ENCODE measurements at regions not wholly inside any gene's neighbourhood (a gene's known extent, or its start where the extent isn't known, plus 50 kb on each side); places are given as distances from the start of the nearest gene placed in this dataset.
A peak's percentile ranks its signal among the peaks of the same experiment; 100 is the strongest.

DNA sequence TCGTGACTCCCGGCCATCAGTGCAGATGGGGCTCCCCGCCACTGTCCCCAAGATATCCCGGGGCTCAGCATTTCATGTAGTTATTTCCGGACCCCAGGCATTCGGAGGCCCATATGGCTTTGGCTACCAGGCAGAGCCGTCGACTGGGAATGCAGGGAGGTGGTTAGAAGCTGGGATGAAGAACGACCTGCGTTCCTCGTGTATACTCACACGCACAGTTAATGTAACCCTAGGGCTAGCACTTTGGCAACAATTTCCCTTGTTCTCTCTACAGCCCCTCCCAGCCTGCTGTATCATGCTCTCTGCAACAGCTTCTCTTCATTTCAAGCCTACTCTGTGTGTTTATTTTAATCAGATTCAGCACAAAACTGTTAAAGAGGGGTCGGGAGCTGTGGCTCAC is 240.4 kb downstream of the MYLK4 start:
- TF ChIP-seq, protein P1, sequence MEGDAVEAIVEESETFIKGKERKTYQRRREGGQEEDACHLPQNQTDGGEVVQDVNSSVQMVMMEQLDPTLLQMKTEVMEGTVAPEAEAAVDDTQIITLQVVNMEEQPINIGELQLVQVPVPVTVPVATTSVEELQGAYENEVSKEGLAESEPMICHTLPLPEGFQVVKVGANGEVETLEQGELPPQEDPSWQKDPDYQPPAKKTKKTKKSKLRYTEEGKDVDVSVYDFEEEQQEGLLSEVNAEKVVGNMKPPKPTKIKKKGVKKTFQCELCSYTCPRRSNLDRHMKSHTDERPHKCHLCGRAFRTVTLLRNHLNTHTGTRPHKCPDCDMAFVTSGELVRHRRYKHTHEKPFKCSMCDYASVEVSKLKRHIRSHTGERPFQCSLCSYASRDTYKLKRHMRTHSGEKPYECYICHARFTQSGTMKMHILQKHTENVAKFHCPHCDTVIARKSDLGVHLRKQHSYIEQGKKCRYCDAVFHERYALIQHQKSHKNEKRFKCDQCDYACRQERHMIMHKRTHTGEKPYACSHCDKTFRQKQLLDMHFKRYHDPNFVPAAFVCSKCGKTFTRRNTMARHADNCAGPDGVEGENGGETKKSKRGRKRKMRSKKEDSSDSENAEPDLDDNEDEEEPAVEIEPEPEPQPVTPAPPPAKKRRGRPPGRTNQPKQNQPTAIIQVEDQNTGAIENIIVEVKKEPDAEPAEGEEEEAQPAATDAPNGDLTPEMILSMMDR (IDR thresholded peaks at IDR 0.05): no peak
- ATAC-seq: no peak
- intact Hi-C loops (cut with DNase I): no loop called here
- H3K27ac ChIP-seq: no peak overlapping the region
- DNase-seq: peak in 1 of 4 donors; percentile 35
- no peak overlapping the region for H3K4me3 ChIP-seq
- no peaks in the 10 kb centered on the region for H3K36me3 ChIP-seq
- peaks cover 0 to 47% of the 10 kb centered on the region in 2 donors for H3K27me3 ChIP-seq
- no peaks in the 10 kb centered on the region for H3K9me3 ChIP-seq
- peaks cover 0 to 13% of the 10 kb centered on the region in 2 donors for H3K4me1 ChIP-seq

DNA sequence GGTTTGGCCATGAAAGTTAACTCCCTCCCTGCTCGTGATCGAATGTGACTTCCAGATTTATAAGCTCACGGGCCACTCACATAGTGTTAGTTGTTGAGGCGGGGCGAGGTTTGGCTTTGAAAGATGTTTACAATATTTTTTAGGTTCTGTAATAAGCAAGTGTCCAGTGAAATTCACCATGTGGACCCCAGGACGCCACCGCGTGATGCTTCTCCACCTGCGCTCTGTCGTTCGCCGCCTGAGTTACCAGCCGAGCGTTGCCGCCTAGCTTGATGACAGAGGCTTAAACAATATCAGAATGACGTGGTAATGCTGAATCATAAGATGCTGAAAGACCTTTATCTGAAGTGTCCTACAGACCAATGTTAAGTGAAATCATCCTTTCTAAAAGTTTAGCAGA is 241.0 kb downstream of the MYLK4 start:
- Histone ChIP-seq H3K36me3 (no peaks in the 10 kb centered on the region), H3K4me3 (peak overlapping the region in 1 of 2 donors; percentile 0), H3K4me1 (peaks cover 0 to 14% of the 10 kb centered on the region in 2 donors), H3K27me3 (peaks cover 0 to 48% of the 10 kb centered on the region in 2 donors), H3K9me3 (no peaks in the 10 kb centered on the region), H3K27ac (no peak overlapping the region)
- TF ChIP-seq, protein P1 (IDR thresholded peaks at IDR 0.05): no peak
- intact Hi-C loops (cut with DNase I): no loop called here
- no peak for ATAC-seq
- DNase-seq: peak in 2 of 4 donors; percentile 76 to 77

DNA sequence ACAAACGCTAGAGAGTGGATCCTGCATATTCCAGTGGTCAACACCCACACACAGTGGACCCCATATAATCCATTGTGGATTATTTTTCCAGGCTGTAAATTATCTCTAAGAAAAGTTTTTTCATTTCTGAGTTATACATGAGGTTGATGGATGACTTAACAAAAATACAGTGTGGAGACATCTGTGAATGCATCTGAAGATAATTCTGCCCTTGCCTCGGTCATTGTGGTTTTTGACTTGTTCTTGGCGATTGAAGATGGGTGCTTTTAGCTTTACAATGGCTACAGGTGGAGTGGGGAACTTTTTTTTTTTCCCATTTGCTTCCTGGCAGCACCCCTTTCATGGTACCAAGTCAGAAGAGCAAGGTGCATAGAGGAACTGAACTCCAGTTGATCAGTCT is 242.7 kb downstream of the MYLK4 start:
- peaks cover 0 to 27% of the 10 kb centered on the region in 2 donors for H3K4me1 ChIP-seq
- ATAC-seq: no peak
- H3K9me3 ChIP-seq: no peaks in the 10 kb centered on the region
- peaks cover 0 to 48% of the 10 kb centered on the region in 2 donors for H3K27me3 ChIP-seq
- TF ChIP-seq, protein P1 (IDR thresholded peaks at IDR 0.05): no peak
- no peak for DNase-seq
- H3K36me3 ChIP-seq: no peaks in the 10 kb centered on the region
- intact Hi-C loops (cut with DNase I): no loop called here
- H3K4me3 ChIP-seq: no peak overlapping the region
- no peak overlapping the region for H3K27ac ChIP-seq

DNA sequence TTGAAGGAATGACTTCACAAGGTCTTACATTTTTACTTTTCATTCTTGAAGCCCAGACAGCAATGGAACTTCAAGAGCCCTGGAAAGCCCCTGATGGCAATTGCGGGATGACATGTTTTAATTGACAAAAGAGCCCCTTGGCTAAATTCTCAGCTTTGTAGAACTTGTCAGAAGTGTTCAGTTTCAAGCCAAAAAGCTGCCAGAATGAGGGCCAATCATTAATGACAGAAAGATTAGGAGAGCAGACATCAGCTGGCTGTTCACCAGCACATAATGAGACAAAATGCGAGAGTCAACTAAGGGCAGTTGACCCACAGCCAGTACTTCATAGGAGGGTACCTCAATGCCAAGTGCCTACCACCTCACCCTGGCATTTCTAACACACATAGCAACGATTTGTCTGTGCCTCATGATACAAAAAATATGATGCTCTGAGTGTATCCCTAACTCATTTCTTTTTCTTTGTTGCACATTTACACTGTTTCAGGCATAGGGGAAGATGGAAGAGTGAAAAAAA is 243.1 kb downstream of the MYLK4 start:
- H3K36me3 ChIP-seq: no peaks in the 10 kb centered on the region
- DNase-seq (peak in 1 of 4 donors; percentile 19), ATAC-seq (no peak)
- H3K4me1 ChIP-seq: peaks cover 0 to 31% of the 10 kb centered on the region in 2 donors
- H3K9me3 ChIP-seq: no peaks in the 10 kb centered on the region
- TF ChIP-seq, protein P1 (IDR thresholded peaks at IDR 0.05): no peak
- intact Hi-C loops (cut with DNase I): no loop called here
- H3K27ac ChIP-seq: no peak overlapping the region
- no peak overlapping the region for H3K4me3 ChIP-seq
- peaks cover 0 to 48% of the 10 kb centered on the region in 2 donors for H3K27me3 ChIP-seq

DNA sequence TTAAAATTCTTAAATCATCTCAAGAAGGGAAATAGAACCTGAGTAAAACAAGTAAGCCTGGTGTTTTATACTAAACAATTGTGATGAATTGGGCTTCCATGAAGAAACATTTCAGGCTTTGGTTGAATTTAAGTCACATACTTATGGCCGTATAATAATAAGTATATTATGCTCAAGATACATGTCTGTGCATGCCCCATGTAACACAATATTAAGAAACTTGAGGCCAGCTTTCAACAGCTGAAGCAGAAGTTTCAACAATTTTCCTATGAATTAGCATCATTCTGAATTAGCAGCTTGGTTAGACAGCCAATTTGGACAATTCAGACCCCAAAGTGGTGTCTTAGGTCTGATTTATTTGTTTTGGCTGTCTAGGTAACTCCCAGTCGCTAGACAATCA is 243.7 kb downstream of the MYLK4 start:
- intact Hi-C loops (cut with DNase I): no loop called here
- DNase-seq: peak in 1 of 4 donors; percentile 19
- Histone ChIP-seq H3K4me3 (no peak overlapping the region), H3K9me3 (no peaks in the 10 kb centered on the region), H3K27me3 (peaks cover 0 to 48% of the 10 kb centered on the region in 2 donors), H3K36me3 (no peaks in the 10 kb centered on the region), H3K27ac (no peak overlapping the region), H3K4me1 (peaks cover 0 to 36% of the 10 kb centered on the region in 2 donors)
- TF ChIP-seq, protein P1 (IDR thresholded peaks at IDR 0.05): no peak
- ATAC-seq: no peak

Data from left lung (tissue), 4 donors.